Neural progenitor cell (in vitro differentiated cells): ENCODE measurements at regions not wholly inside any gene's neighbourhood (a gene's known extent, or its start where the extent isn't known, plus 50 kb on each side); places are given as distances from the start of the nearest gene placed in this dataset.

Experiments used
- EZH2 ChIP-seq: fragments of 200-600 bp; sonication (generic); IDR thresholded peaks from 2 replicates; pipeline ENCODE4 v1.6.1; 2017; ENCODE audit warnings: antibody characterized with exemption, mild to moderate bottlenecking, moderate library complexity
- EZH2phosphoT487 ChIP-seq: fragments of 200-600 bp; sonication (generic); IDR thresholded peaks from 2 replicates; pipeline ENCODE4 v1.6.1; 2017; ENCODE audit warnings: antibody characterized with exemption
- TF ChIP-seq, protein P1 (sequence below): fragments of 200-600 bp; sonication (generic); IDR thresholded peaks from 2 replicates; pipeline ENCODE4 v1.5.1; 2017; ENCODE audit warnings: antibody characterized with exemption, mild to moderate bottlenecking

DNA sequence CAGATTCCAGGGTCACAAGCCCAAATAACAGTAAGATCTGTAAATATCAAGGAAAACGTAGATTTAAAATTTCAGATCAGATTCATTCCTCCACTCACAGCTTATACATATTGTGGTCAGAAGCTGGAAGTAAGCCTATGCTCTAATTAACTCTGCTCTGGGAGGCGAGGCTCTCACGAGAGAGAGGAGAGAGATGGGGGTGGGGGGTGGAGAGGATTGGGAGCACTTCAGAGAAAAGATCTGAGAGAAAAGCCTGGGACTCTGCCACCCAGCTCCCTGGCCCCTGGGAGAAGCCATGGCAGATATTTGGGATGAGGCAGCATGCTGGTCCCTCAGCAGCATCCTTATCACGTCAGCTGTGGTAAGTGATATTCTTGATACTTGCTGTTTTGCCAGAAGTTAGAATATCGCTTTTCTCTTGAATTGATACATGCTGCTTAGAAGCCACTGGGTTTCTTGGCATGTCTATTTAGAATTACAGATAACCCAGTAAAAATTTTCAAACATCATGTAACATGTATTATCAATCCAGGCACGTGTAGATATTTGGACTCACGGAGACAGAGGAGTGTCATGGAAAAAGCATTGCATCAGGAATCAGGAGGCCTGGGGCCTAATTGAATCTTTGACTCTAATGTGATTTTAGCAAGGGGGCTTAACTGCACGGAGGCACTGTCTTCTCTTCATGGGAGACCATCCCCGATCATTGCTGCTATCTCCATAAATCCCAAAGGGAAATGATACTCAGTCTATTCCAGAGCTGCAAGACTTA lies 265.4 kb downstream of the HRH4 start:
- TF ChIP-seq EZH2phosphoT487: no peak
- TF ChIP-seq, protein P1, sequence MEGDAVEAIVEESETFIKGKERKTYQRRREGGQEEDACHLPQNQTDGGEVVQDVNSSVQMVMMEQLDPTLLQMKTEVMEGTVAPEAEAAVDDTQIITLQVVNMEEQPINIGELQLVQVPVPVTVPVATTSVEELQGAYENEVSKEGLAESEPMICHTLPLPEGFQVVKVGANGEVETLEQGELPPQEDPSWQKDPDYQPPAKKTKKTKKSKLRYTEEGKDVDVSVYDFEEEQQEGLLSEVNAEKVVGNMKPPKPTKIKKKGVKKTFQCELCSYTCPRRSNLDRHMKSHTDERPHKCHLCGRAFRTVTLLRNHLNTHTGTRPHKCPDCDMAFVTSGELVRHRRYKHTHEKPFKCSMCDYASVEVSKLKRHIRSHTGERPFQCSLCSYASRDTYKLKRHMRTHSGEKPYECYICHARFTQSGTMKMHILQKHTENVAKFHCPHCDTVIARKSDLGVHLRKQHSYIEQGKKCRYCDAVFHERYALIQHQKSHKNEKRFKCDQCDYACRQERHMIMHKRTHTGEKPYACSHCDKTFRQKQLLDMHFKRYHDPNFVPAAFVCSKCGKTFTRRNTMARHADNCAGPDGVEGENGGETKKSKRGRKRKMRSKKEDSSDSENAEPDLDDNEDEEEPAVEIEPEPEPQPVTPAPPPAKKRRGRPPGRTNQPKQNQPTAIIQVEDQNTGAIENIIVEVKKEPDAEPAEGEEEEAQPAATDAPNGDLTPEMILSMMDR: no peak
- TF ChIP-seq EZH2: no peak
